AG09319 (cell line): ENCODE measurements at regions not wholly inside any gene's neighbourhood (a gene's known extent, or its start where the extent isn't known, plus 50 kb on each side); places are given as distances from the start of the nearest gene placed in this dataset.

Experiments
- DNase-seq: peaks from one replicate; pipeline ENCODE4 v3.0.0-alpha.2; 2010; ENCODE audit warnings: low read depth; ENCODE audit errors: extremely low read depth
- CTCF ChIP-seq: IDR thresholded peaks from 2 replicates; pipeline ENCODE4 v1.5.1; 2011; ENCODE audit warnings: low read depth, mild to moderate bottlenecking, inconsistent platforms, low read length, moderate library complexity

GRCh38 chr14:71591231-71591630 is 341.0 kb upstream of the RGS6 start:
- no peak for TF ChIP-seq CTCF
- DNase-seq = no peak

- no peak for TF ChIP-seq CTCF
- no peak for DNase-seq
These were observed 340.3 kb upstream of the RGS6 start for GRCh38 chr14:71591929-71592328.

- DNase-seq = no peak
- TF ChIP-seq CTCF = no peak
These were observed 339.9 kb upstream of the RGS6 start for GRCh38 chr14:71592361-71592760.

GRCh38 chr14:71593966-71594365 is 338.3 kb upstream of the RGS6 start:
- no peak for DNase-seq
- TF ChIP-seq CTCF = no peak

GRCh38 chr14:71594821-71595220 is 337.4 kb upstream of the RGS6 start:
- no peak for DNase-seq
- TF ChIP-seq CTCF = no peak

- no peak for DNase-seq
- TF ChIP-seq CTCF = no peak
These were observed 336.8 kb upstream of the RGS6 start for GRCh38 chr14:71595441-71595840.

- no peak for DNase-seq
- TF ChIP-seq CTCF = no peak
These were observed 334.8 kb upstream of the RGS6 start for GRCh38 chr14:71597287-71597920.
